K562 (cell line): ENCODE measurements at regions not wholly inside any gene's neighbourhood (a gene's known extent, or its start where the extent isn't known, plus 50 kb on each side); places are given as distances from the start of the nearest gene placed in this dataset.

ENCODE experiments used
- ATAC-seq: fragments of 200-7000 bp; cut with Tn5 transposase; 3 replicates; pipeline ENCODE4 v1.9.1; 2020; ENCODE audit warnings: moderate library complexity
- BruUV-seq: library from RNA; stranded (reverse); fragments of 400-500 nt; replicated peaks from 2 replicates; lab custom pipeline; 2021; lab: Mats Ljungman, UMichigan
- CTCF ChIA-PET: fragments of 300-600 bp; formaldehyde crosslinking; extraction: SDS; loops from one replicate; lab custom pipeline; 2021; ENCODE audit warnings: low intra/inter-chr PET ratio; lab: Yijun Ruan, JAX
- POLR2A ChIA-PET: fragments of 300-600, 350-650 bp; sonication (Branson Sonifier 250); formaldehyde crosslinking; extraction: SDS; loops from one replicate; lab custom pipeline; 2021; ENCODE audit warnings: antibody characterized with exemption, inconsistent platforms; lab: Yijun Ruan, JAX
- DNase-seq, 4 experiments: peaks; one replicate each; pipeline versions ENCODE4 v3.0.0 to v3.0.0-alpha.2; 2011 to 2018; ENCODE audit warnings: low spot score in 3 of 4, mixed read lengths in 3 of 4; ENCODE audit errors: extremely low read depth in 1 of 4
- FAIRE-seq: peaks from 2 replicates; lab custom pipeline; 2011; peaks lifted over from hg19 to GRCh38; lab: Jason Lieb, UNC
- H2AFZ ChIP-seq: 2 replicates; pipeline ENCODE4 v1.6.0; 2011; ENCODE audit warnings: low read depth, low read length, control low read depth, inconsistent platforms
- H3K27ac ChIP-seq: fragments of 200-600 bp; 3 replicates; pipeline ENCODE4 v1.8.0; 2011; ENCODE audit warnings: low read depth, mild to moderate bottlenecking, control low read depth, inconsistent platforms, low read length, moderate library complexity, mixed read lengths; ENCODE audit errors: extremely low read depth
- H3K27me3 ChIP-seq, 2 experiments: fragments of 300-600 bp in 1 of 2; 2 replicates in 1 of 2; 3 replicates in 1 of 2; pipeline versions ENCODE4 v1.6.0 to v1.8.0; 2011; ENCODE audit warnings: inconsistent platforms in 2 of 2, low read length in 2 of 2, mild to moderate bottlenecking in 1 of 2, mixed read lengths in 1 of 2, moderate library complexity in 1 of 2; ENCODE audit not compliant: control insufficient read depth in 2 of 2, insufficient read depth in 2 of 2
- H3K36me3 ChIP-seq: fragments of 300-600 bp; 3 replicates; pipeline ENCODE4 v1.8.0; 2011; ENCODE audit warnings: mild to moderate bottlenecking, low read length, inconsistent platforms; ENCODE audit not compliant: control insufficient read depth, insufficient read depth
- H3K4me1 ChIP-seq, 2 experiments: fragments of 200-600 bp in 1 of 2; replicated peaks in 1 of 2; 2 replicates in 1 of 2; 3 replicates in 1 of 2; pipeline versions ENCODE4 v1.5.1 to v1.8.0; 2011; ENCODE audit warnings: inconsistent platforms in 2 of 2, low read length in 2 of 2, mild to moderate bottlenecking in 1 of 2, mixed read lengths in 1 of 2, moderate library complexity in 1 of 2; ENCODE audit not compliant: control insufficient read depth in 2 of 2, insufficient read depth in 2 of 2
- H3K4me2 ChIP-seq: 2 replicates; pipeline ENCODE4 v1.6.1; 2011; ENCODE audit warnings: low read length, control low read depth, inconsistent platforms, mixed read lengths; ENCODE audit not compliant: insufficient read depth
- H3K4me3 ChIP-seq: fragments of 200-600 bp; sonication (generic), shearing (Covaris generic); 2 replicates; pipeline ENCODE4 v1.5.1; 2016; ENCODE audit warnings: control low read depth, inconsistent platforms
- H3K79me2 ChIP-seq: fragments of 200-600 bp; 3 replicates; pipeline ENCODE4 v1.8.0; 2011; ENCODE audit warnings: low read length, inconsistent platforms; ENCODE audit not compliant: control insufficient read depth, insufficient read depth
- H3K9ac ChIP-seq, 2 experiments: 2 replicates each; pipeline versions ENCODE4 v1.6.0 to v1.6.1; 2011; ENCODE audit warnings: low read depth in 2 of 2, low read length in 2 of 2, control low read depth in 1 of 2, inconsistent platforms in 1 of 2, mild to moderate bottlenecking in 1 of 2, mixed read lengths in 1 of 2; ENCODE audit not compliant: insufficient read depth in 1 of 2
- H3K9me1 ChIP-seq: one replicate; pipeline ENCODE4 v1.6.0; 2011; ENCODE audit warnings: inconsistent platforms, mild to moderate bottlenecking, low read length, moderate library complexity; ENCODE audit not compliant: control insufficient read depth, insufficient read depth
- H3K9me3 ChIP-seq: replicated peaks from 2 replicates; pipeline ENCODE4 v1.5.1; 2011; ENCODE audit warnings: low read depth, low read length, inconsistent platforms; ENCODE audit not compliant: control insufficient read depth, insufficient read depth
- H4K20me1 ChIP-seq: replicated peaks from 2 replicates; pipeline ENCODE4 v1.6.1; 2011; ENCODE audit warnings: low read length, inconsistent platforms, mixed read lengths; ENCODE audit not compliant: control insufficient read depth, insufficient read depth
- BRD9 ChIP-seq: fragments of 450-650 bp; IDR thresholded peaks from 2 replicates; pipeline ENCODE4 v1.6.1; 2018; ENCODE audit warnings: low read depth; ENCODE audit not compliant: partially characterized antibody
- CBX1 ChIP-seq: sonication (generic); IDR thresholded peaks from 2 replicates; pipeline ENCODE4 v1.6.1; 2016; ENCODE audit warnings: antibody characterized with exemption, low read depth, mild to moderate bottlenecking
- ERF ChIP-seq: fragments of 450-650 bp; formaldehyde crosslinking; IDR thresholded peaks from 2 replicates; pipeline ENCODE4 v1.4.0; 2020; ENCODE audit warnings: mild to moderate bottlenecking, mixed read lengths
- IRF9 ChIP-seq: fragments of 450-650 bp; IDR thresholded peaks from 2 replicates; pipeline ENCODE4 v1.6.1; 2016; ENCODE audit warnings: missing biosample characterization, missing genetic modification characterization
- TCF7L2 ChIP-seq: fragments of 150-350 bp; IDR thresholded peaks from 2 replicates; pipeline ENCODE4 v1.6.1; 2016; ENCODE audit warnings: low read depth, mild to moderate bottlenecking, low read length, moderate library complexity
- TRIM24 ChIP-seq, 2 experiments: fragments of 450-650 bp; IDR thresholded peaks; 2 replicates each; pipeline ENCODE4 v1.6.1; 2016
- WGBS: fragments of 100-300 bp; shearing (Covaris generic); methylation state at CpG from one replicate; pipeline ENCODE4 v1.1.6; 2016; ENCODE audit warnings: low coverage, mixed read lengths; ENCODE audit not compliant: insufficient coverage; ENCODE audit errors: missing lambda C conversion rate; 5-methylcytosine and 5-hydroxymethylcytosine counted together
- in situ Hi-C: fragments of 300-500 bp; cut with MboI; formaldehyde crosslinking; loops from 4 replicates; pipeline ENCODE4 v1.15.0; 2018; ENCODE audit warnings: inconsistent platforms, mixed read lengths
- intact Hi-C: fragments of 100-400 bp; cut with micrococcal nuclease; formaldehyde crosslinking; loops from 2 replicates; pipeline ENCODE4 v1.14.2; 2022
- TF ChIP-seq, protein P1 (sequence below): fragments of 250-450 bp; sonication (Bioruptor Pico); IDR thresholded peaks from 2 replicates; pipeline ENCODE4 v1.5.0; 2020; ENCODE audit warnings: mild to moderate bottlenecking, borderline replicate concordance
- TF ChIP-seq, protein P2 (sequence below): sonication (generic); formaldehyde crosslinking; IDR thresholded peaks from 2 replicates; pipeline ENCODE4 v1.4.0; 2020; ENCODE audit warnings: mild to moderate bottlenecking, missing genetic modification reagents
- TF ChIP-seq, protein P3 (sequence below), 2 experiments: fragments of 450-650 bp; IDR thresholded peaks; 2 replicates each; pipeline ENCODE4 v1.6.1; 2016

DNA sequence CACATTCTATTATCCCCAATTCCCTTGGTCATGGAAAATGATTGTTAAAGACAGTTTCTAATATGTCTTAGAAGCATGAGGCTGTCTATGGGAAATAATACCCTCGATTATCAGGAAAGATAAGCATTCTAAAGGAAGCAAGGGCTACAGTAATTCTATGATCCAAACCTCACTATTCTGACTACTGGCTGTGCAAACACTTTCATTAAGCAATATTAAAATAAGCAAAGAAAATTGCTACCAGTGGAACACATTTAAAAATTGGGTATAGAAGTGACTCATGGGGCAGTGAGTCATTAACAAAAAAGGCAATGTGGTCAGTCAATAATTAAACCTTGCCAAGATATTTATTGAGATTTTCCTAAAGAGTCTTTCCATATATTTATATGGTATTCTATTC is 1415.2 kb upstream of the TENM4 start:
- no peaks in the 10 kb centered on the region for H3K36me3 ChIP-seq
- TF ChIP-seq CBX1 (no peak), BRD9 (no peak), TRIM24 (IDR thresholded peaks at IDR 0.05) (no peak), ERF (CRISPR knock-in tag) (no peak)
- TF ChIP-seq, protein P1, sequence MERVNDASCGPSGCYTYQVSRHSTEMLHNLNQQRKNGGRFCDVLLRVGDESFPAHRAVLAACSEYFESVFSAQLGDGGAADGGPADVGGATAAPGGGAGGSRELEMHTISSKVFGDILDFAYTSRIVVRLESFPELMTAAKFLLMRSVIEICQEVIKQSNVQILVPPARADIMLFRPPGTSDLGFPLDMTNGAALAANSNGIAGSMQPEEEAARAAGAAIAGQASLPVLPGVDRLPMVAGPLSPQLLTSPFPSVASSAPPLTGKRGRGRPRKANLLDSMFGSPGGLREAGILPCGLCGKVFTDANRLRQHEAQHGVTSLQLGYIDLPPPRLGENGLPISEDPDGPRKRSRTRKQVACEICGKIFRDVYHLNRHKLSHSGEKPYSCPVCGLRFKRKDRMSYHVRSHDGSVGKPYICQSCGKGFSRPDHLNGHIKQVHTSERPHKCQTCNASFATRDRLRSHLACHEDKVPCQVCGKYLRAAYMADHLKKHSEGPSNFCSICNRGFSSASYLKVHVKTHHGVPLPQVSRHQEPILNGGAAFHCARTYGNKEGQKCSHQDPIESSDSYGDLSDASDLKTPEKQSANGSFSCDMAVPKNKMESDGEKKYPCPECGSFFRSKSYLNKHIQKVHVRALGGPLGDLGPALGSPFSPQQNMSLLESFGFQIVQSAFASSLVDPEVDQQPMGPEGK (CRISPR knock-in tag), result no peak
- no peak for ATAC-seq
- no peak for DNase-seq
- no peak overlapping the region for H3K4me2 ChIP-seq
- H3K4me3 ChIP-seq, result no peak overlapping the region
- no TSS peak for BruUV-seq
- H3K9ac ChIP-seq, result no peak overlapping the region
- 0% methylated on average over 1 of the region's 1 CpG for WGBS
- FAIRE-seq, result no peak
- CTCF ChIA-PET, result no interaction called here
- no peaks in the 10 kb centered on the region for H4K20me1 ChIP-seq
- H3K27ac ChIP-seq, result no peak overlapping the region
- H3K27me3 ChIP-seq, result no peaks in the 10 kb centered on the region
- in situ Hi-C loops (no loop called here), intact Hi-C loops (no loop called here)
- POLR2A ChIA-PET, result no interaction called here
- H2AFZ ChIP-seq, result no peak overlapping the region
- H3K9me3 ChIP-seq, result no peaks in the 10 kb centered on the region
- no peaks in the 10 kb centered on the region for H3K9me1 ChIP-seq
- H3K4me1 ChIP-seq, result no peaks in the 10 kb centered on the region
- H3K79me2 ChIP-seq, result no peaks in the 10 kb centered on the region

GRCh38 chr11:80855426-80855825 is 1414.6 kb upstream of the TENM4 start:
- no peak overlapping the region for H3K9ac ChIP-seq
- ATAC-seq, result no peak
- intact Hi-C loops, result no loop called here
- in situ Hi-C loops, result no loop called here
- CTCF ChIA-PET, result no interaction called here
- H3K27ac ChIP-seq, result no peak overlapping the region
- no peak overlapping the region for H3K4me3 ChIP-seq
- no peaks in the 10 kb centered on the region for H3K36me3 ChIP-seq
- no peak overlapping the region for H3K4me2 ChIP-seq
- no peaks in the 10 kb centered on the region for H3K9me1 ChIP-seq
- POLR2A ChIA-PET, result no interaction called here
- no peaks in the 10 kb centered on the region for H3K27me3 ChIP-seq
- H3K79me2 ChIP-seq, result no peaks in the 10 kb centered on the region
- 0% methylated on average over 4 of the region's 4 CpGs for WGBS
- H3K4me1 ChIP-seq, result no peaks in the 10 kb centered on the region
- no peaks in the 10 kb centered on the region for H4K20me1 ChIP-seq
- no TSS peak for BruUV-seq
- DNase-seq, result no peak
- no peaks in the 10 kb centered on the region for H3K9me3 ChIP-seq
- FAIRE-seq, result no peak
- no peak overlapping the region for H2AFZ ChIP-seq
- TF ChIP-seq, protein P2, sequence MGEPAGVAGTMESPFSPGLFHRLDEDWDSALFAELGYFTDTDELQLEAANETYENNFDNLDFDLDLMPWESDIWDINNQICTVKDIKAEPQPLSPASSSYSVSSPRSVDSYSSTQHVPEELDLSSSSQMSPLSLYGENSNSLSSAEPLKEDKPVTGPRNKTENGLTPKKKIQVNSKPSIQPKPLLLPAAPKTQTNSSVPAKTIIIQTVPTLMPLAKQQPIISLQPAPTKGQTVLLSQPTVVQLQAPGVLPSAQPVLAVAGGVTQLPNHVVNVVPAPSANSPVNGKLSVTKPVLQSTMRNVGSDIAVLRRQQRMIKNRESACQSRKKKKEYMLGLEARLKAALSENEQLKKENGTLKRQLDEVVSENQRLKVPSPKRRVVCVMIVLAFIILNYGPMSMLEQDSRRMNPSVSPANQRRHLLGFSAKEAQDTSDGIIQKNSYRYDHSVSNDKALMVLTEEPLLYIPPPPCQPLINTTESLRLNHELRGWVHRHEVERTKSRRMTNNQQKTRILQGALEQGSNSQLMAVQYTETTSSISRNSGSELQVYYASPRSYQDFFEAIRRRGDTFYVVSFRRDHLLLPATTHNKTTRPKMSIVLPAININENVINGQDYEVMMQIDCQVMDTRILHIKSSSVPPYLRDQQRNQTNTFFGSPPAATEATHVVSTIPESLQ (CRISPR knock-in tag), result no peak
- TF ChIP-seq, protein P3, sequence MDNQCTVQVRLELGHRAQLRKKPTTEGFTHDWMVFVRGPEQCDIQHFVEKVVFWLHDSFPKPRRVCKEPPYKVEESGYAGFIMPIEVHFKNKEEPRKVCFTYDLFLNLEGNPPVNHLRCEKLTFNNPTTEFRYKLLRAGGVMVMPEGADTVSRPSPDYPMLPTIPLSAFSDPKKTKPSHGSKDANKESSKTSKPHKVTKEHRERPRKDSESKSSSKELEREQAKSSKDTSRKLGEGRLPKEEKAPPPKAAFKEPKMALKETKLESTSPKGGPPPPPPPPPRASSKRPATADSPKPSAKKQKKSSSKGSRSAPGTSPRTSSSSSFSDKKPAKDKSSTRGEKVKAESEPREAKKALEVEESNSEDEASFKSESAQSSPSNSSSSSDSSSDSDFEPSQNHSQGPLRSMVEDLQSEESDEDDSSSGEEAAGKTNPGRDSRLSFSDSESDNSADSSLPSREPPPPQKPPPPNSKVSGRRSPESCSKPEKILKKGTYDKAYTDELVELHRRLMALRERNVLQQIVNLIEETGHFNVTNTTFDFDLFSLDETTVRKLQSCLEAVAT (IDR thresholded peaks at IDR 0.05), result no peak
- TF ChIP-seq IRF9 (tag), result no peak
- no peak for TF ChIP-seq TCF7L2
